PC-9 (cell line): ENCODE measurements at regions not wholly inside any gene's neighbourhood (a gene's known extent, or its start where the extent isn't known, plus 50 kb on each side); places are given as distances from the start of the nearest gene placed in this dataset.
"Not testable (repeated sequence)": the region's sequence is repeated elsewhere in the genome, so short reads cannot be mapped to it uniquely, and the experiment has no call there.

ENCODE experiments used
- BruUV-seq: library from RNA; stranded (reverse); fragments of 400-500 nt; replicated peaks from 2 replicates; lab custom pipeline; 2021; lab: Mats Ljungman, UMichigan
- CTCF ChIA-PET: fragments of 300-600 bp; sonication (Branson Sonifier 250); formaldehyde crosslinking; loops from one replicate; lab custom pipeline; 2022; ENCODE audit warnings: antibody characterized with exemption; lab: Charles Lee
- POLR2A ChIA-PET: fragments of 300-600 bp; sonication (Branson Sonifier 250); formaldehyde crosslinking; loops from one replicate; lab custom pipeline; 2022; ENCODE audit warnings: antibody characterized with exemption; ENCODE audit not compliant: unreplicated experiment; lab: Charles Lee
- DNase-seq, 2 experiments: peaks; one replicate each; pipeline versions ENCODE4 v3.0.0 to v3.0.0-alpha.2; 2015 to 2022; ENCODE audit warnings: mixed read lengths in 1 of 2
- H2AFZ ChIP-seq: fragments of 200-600 bp; sonication (generic); 2 replicates; pipeline ENCODE4 v1.8.1; 2017; ENCODE audit warnings: antibody characterized with exemption
- H3F3A ChIP-seq: fragments of 200-600 bp; sonication (generic); 2 replicates; pipeline ENCODE4 v1.8.1; 2017; ENCODE audit warnings: antibody characterized with exemption, mild to moderate bottlenecking, low read depth; ENCODE audit not compliant: insufficient read depth
- H3K27ac ChIP-seq: fragments of 200-600 bp; sonication (generic); 2 replicates; pipeline ENCODE4 v1.6.1; 2016; ENCODE audit warnings: mixed run types
- H3K27me3 ChIP-seq: fragments of 200-600 bp; sonication (generic); 2 replicates; pipeline ENCODE4 v1.6.1; 2016; ENCODE audit warnings: low read depth, mixed run types; ENCODE audit not compliant: insufficient read depth
- H3K36me3 ChIP-seq: fragments of 200-600 bp; sonication (generic); 2 replicates; pipeline ENCODE4 v1.6.1; 2016; ENCODE audit warnings: low read depth, mixed run types
- H3K4me1 ChIP-seq: fragments of 200-600 bp; sonication (generic); replicated peaks from 2 replicates; pipeline ENCODE4 v1.6.1; 2016; ENCODE audit warnings: mixed run types; ENCODE audit not compliant: insufficient read depth
- H3K4me2 ChIP-seq: fragments of 200-600 bp; sonication (generic); 2 replicates; pipeline ENCODE4 v1.6.1; 2017; ENCODE audit warnings: mixed run types
- H3K4me3 ChIP-seq: fragments of 200-600 bp; sonication (generic); 2 replicates; pipeline ENCODE4 v1.6.1; 2016; ENCODE audit warnings: mixed run types
- H3K79me2 ChIP-seq: fragments of 200-600 bp; sonication (generic); 2 replicates; pipeline ENCODE4 v1.6.1; 2017; ENCODE audit warnings: low read depth, mixed run types
- H3K9me2 ChIP-seq: fragments of 200-600 bp; sonication (generic); 2 replicates; pipeline ENCODE4 v1.8.1; 2017; ENCODE audit warnings: mild to moderate bottlenecking; ENCODE audit not compliant: insufficient read depth
- H3K9me3 ChIP-seq: fragments of 200-600 bp; sonication (generic); 2 replicates; pipeline ENCODE4 v1.8.1; 2016; ENCODE audit warnings: low read depth; ENCODE audit not compliant: insufficient read depth
- H4K20me1 ChIP-seq: fragments of 200-600 bp; sonication (generic); 2 replicates; pipeline ENCODE4 v1.8.1; 2017; ENCODE audit not compliant: insufficient read depth
- intact Hi-C: fragments of 100-400 bp; cut with micrococcal nuclease; formaldehyde crosslinking; loops from one replicate; pipeline ENCODE4 v1.10.0; 2022; ENCODE audit not compliant: unreplicated experiment

DNA sequence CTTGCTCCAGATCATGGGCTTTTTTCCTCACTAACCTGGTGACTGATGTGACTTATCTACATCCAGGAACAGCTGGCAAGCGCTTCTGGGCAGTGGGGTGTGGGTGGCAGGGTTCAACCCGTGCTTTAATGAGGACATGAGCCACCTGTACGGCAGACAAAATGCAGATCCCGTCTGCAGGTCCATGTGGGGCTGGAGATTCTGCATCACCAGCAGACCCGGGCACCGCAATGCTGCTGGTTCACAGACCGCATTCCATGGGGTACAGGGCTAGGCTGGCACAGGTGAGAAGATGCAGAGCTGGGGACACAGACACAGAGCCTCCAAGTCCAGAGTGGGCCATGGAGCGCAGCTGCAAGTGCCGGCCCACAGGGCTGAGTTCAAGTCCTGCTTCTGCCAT is 204.0 kb downstream of the LAT start:
- not testable (repeated sequence) for BruUV-seq

GRCh38 chr16:29186306-29187220 is 201.7 kb downstream of the LAT start:
- H3F3A ChIP-seq, POLR2A ChIA-PET, BruUV-seq, H4K20me1 ChIP-seq, H3K4me1 ChIP-seq, H3K4me2 ChIP-seq, H3K9me2 ChIP-seq, H3K27me3 ChIP-seq, CTCF ChIA-PET, H3K4me3 ChIP-seq, H3K36me3 ChIP-seq, H3K79me2 ChIP-seq, H3K9me3 ChIP-seq, intact Hi-C loops, DNase-seq, H3K27ac ChIP-seq, H2AFZ ChIP-seq: not testable (repeated sequence)

More for the DNA sequence above, 204.0 kb downstream of the LAT start:
- H3K9me3 ChIP-seq, H3K9me2 ChIP-seq, H3K4me2 ChIP-seq, H3F3A ChIP-seq, H2AFZ ChIP-seq, H3K36me3 ChIP-seq, POLR2A ChIA-PET, intact Hi-C loops, H3K79me2 ChIP-seq, CTCF ChIA-PET, H3K4me3 ChIP-seq, H4K20me1 ChIP-seq, DNase-seq, H3K4me1 ChIP-seq, H3K27me3 ChIP-seq, H3K27ac ChIP-seq: not testable (repeated sequence)

- H3K4me3 ChIP-seq, H3K27ac ChIP-seq, intact Hi-C loops, H3K9me2 ChIP-seq, H3K27me3 ChIP-seq, H4K20me1 ChIP-seq, DNase-seq, H3K79me2 ChIP-seq, H3K9me3 ChIP-seq, H3K4me2 ChIP-seq, H3K4me1 ChIP-seq, H3K36me3 ChIP-seq, POLR2A ChIA-PET, H2AFZ ChIP-seq, H3F3A ChIP-seq, BruUV-seq, CTCF ChIA-PET: not testable (repeated sequence)
These were observed 201.0 kb downstream of the LAT start for GRCh38 chr16:29185872-29186271.

GRCh38 chr16:29184738-29185438 is 200.0 kb downstream of the LAT start:
- H3K79me2 ChIP-seq, H3K4me1 ChIP-seq, H2AFZ ChIP-seq, H3K9me3 ChIP-seq, H4K20me1 ChIP-seq, POLR2A ChIA-PET, BruUV-seq, H3K9me2 ChIP-seq, H3K4me2 ChIP-seq, H3F3A ChIP-seq, H3K27me3 ChIP-seq, H3K36me3 ChIP-seq, intact Hi-C loops, H3K4me3 ChIP-seq, H3K27ac ChIP-seq, CTCF ChIA-PET: not testable (repeated sequence)
- DNase-seq: peak in 1 of 2 experiments; percentile 50

DNA sequence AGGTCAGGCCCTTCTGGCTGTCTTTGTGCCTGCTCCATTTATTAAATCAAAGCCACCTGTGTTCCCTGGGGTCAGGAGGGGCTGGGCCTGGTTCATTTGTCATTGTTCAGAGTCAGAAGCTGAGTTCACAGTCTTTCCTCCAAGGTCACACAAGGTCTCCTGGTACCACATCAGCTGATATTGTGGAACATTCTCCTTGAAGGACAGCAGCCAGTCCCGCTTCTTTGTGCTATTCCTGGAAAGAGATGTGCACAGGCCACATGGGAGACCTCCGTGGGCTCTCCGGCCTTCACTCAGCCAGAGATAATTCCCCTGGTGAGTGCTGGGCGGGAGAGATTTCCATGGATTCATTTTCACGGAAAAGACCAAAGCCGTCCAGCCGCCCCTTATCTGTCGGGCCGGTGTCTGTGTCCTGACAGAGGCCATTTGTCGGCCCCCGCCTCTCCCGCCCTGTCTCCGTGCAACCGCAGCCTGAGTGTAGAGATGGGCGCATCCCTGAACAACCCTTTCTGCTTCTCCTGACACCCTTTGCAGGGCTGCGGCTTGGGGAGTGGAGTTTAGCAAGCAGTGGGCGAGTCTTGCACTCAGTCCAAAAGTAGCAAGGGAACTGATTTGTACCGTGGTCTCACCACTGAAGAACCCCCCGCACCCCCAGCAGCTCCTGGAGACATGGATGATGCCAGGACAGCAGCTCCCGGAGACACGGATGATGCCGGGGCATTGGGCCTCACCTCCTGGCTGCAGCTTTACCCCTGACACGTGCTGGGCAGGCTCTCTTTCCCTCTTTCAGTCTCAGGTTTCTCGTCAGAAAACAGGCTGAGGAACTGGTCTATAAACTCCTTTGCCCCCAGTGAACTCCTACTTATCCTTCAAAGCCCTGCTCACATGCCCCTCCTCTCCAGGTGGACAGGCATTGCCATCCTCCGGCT is 198.4 kb downstream of the LAT start:
- intact Hi-C loops, BruUV-seq, H3K9me3 ChIP-seq, H3K4me2 ChIP-seq, CTCF ChIA-PET, DNase-seq, H3K4me3 ChIP-seq, H3F3A ChIP-seq, H2AFZ ChIP-seq, POLR2A ChIA-PET, H3K79me2 ChIP-seq, H4K20me1 ChIP-seq, H3K27me3 ChIP-seq, H3K36me3 ChIP-seq, H3K4me1 ChIP-seq, H3K27ac ChIP-seq, H3K9me2 ChIP-seq: not testable (repeated sequence)
